NCI-H345 (cell line): ENCODE measurements at regions not wholly inside any gene's neighbourhood (a gene's known extent, or its start where the extent isn't known, plus 50 kb on each side); places are given as distances from the start of the nearest gene placed in this dataset.
"Not testable (repeated sequence)": the region's sequence is repeated elsewhere in the genome, so short reads cannot be mapped to it uniquely, and the experiment has no call there.

Experiments used
- DNase-seq: peaks from one replicate; lab custom pipeline; 2025; lab: John Stamatoyannopoulos, UW

GRCh38 chrX:107296184-107296583 is 89.8 kb downstream of the DNAAF6 start:
- DNase-seq = not testable (repeated sequence)

GRCh38 chrX:107298276-107298675 is 91.9 kb downstream of the DNAAF6 start:
- DNase-seq = no peak

GRCh38 chrX:107301253-107301652 is 94.8 kb downstream of the DNAAF6 start:
- DNase-seq = no peak

- DNase-seq = no peak
These were observed 97.7 kb downstream of the DNAAF6 start for GRCh38 chrX:107304141-107304540.

GRCh38 chrX:107323786-107324492 is 117.5 kb downstream of the DNAAF6 start:
- DNase-seq = no peak

GRCh38 chrX:107324493-107325310 is 118.3 kb downstream of the DNAAF6 start:
- no peak for DNase-seq

GRCh38 chrX:107325467-107325866 is 119.1 kb downstream of the DNAAF6 start:
- DNase-seq = no peak

GRCh38 chrX:107348051-107348450 is 101.4 kb upstream of the FRMPD3 start:
- no peak for DNase-seq

GRCh38 chrX:107348990-107349389 is 100.5 kb upstream of the FRMPD3 start:
- no peak for DNase-seq

- peak; percentile 74 for DNase-seq
These were observed 93.9 kb upstream of the FRMPD3 start for GRCh38 chrX:107355533-107355932.

GRCh38 chrX:107360788-107361360 is 88.6 kb upstream of the FRMPD3 start:
- no peak for DNase-seq

- DNase-seq = not testable (repeated sequence)
These were observed 79.3 kb upstream of the FRMPD3 start for GRCh38 chrX:107370185-107370584.

- no peak for DNase-seq
These were observed 75.3 kb upstream of the FRMPD3 start for GRCh38 chrX:107374132-107374531.

- no peak for DNase-seq
These were observed 74.6 kb upstream of the FRMPD3 start for GRCh38 chrX:107374831-107375230.

- not testable (repeated sequence) for DNase-seq
These were observed 73.3 kb upstream of the FRMPD3 start for GRCh38 chrX:107376186-107376585.

- no peak for DNase-seq
These were observed 64.9 kb upstream of the FRMPD3 start for GRCh38 chrX:107384397-107385105.

- no peak for DNase-seq
These were observed 59.7 kb upstream of the FRMPD3 start for GRCh38 chrX:107389726-107390125.

GRCh38 chrX:107393656-107394055 is 55.8 kb upstream of the FRMPD3 start:
- DNase-seq = not testable (repeated sequence)

- DNase-seq = no peak
These were observed 53.2 kb upstream of the FRMPD3 start for GRCh38 chrX:107396235-107396634.

- DNase-seq = no peak
These were observed 52.7 kb upstream of the FRMPD3 start for GRCh38 chrX:107396783-107397182.

- DNase-seq = no peak
These were observed 51.3 kb upstream of the FRMPD3 start for GRCh38 chrX:107398115-107398514.
